ENCODE measurements at regions not wholly inside any gene's neighbourhood (a gene's known extent, or its start where the extent isn't known, plus 50 kb on each side); places are given as distances from the start of the nearest gene placed in this dataset.

DNA sequence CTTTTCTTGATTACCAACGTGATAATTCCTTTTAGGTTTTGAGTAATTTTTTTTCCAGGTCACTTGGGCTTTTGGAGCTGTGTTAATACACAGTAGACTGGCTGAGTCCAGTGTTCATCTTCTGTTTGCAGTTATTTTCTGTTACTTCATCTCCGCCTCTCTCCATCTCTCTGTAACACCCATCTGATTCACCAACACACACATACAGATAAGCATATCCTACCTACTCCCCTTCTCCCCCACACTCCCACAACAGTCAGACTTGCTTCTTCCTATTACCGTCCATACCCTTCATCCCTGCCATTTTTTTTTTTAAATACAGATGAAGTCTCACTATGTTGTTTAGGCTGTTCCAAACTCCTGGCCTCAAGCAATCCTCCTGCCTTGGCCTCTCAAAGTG is 72.7 kb upstream of the MANSC4 start:
- no peak overlapping the region for H3K9ac ChIP-seq (ENCODE audit: insufficient read depth, low read depth, low read length)
- ChIA-PET POLR2A (no interaction called here), CTCF (ENCODE audit: low intra/inter-chr PET ratio, low total read pairs) (no interaction called here)
- no peaks in the 10 kb centered on the region; a peak in 1 of 5 replicates for H3K27me3 ChIP-seq (ENCODE audit: control insufficient read depth in 1 of 2, insufficient read depth in 2 of 2, low read length in 2 of 2)
- H3K79me2 ChIP-seq (ENCODE audit: insufficient read depth, low read length): no peaks in the 10 kb centered on the region
- no peak overlapping the region for H3K4me3 ChIP-seq (replicated peaks in 1 of 3; ENCODE audit: insufficient read depth in 1 of 3, low read depth in 2 of 3, low read length in 3 of 3)
- H4K20me1 ChIP-seq (ENCODE audit: insufficient read depth, low read length): no peaks in the 10 kb centered on the region
- H3K36me3 ChIP-seq (replicated peaks in 1 of 2; ENCODE audit: control insufficient read depth in 1 of 2, insufficient read depth in 2 of 2, low read length in 2 of 2): no peaks in the 10 kb centered on the region
- no peak overlapping the region for H3K27ac ChIP-seq (ENCODE audit: extremely low read length, insufficient read depth, low read length)
- WGBS (ENCODE audit: low lambda C conversion rate): 25% methylated on average over 3 of the region's 3 CpGs
- FAIRE-seq: no peak
- H2AFZ ChIP-seq (ENCODE audit: low read length): no peak overlapping the region
- H3K9me3 ChIP-seq (ENCODE audit: low read length): no peaks in the 10 kb centered on the region
- DNase-seq (ENCODE audit: low spot score): no peak
- TF ChIP-seq, protein P1, sequence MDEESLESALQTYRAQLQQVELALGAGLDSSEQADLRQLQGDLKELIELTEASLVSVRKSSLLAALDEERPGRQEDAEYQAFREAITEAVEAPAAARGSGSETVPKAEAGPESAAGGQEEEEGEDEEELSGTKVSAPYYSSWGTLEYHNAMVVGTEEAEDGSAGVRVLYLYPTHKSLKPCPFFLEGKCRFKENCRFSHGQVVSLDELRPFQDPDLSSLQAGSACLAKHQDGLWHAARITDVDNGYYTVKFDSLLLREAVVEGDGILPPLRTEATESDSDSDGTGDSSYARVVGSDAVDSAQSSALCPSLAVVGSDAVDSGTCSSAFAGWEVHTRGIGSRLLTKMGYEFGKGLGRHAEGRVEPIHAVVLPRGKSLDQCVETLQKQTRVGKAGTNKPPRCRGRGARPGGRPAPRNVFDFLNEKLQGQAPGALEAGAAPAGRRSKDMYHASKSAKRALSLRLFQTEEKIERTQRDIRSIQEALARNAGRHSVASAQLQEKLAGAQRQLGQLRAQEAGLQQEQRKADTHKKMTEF (CRISPR knock-in tag; IDR thresholded peaks at IDR 0.05): no peak
- TF ChIP-seq NFRKB (IDR thresholded peaks at IDR 0.05) (no peak), ZNF557 (CRISPR knock-in tag; IDR thresholded peaks at IDR 0.05) (no peak), ERF (CRISPR knock-in tag; IDR thresholded peaks at IDR 0.05) (no peak), ZBTB42 (CRISPR knock-in tag; IDR thresholded peaks at IDR 0.05) (no peak), MIXL1 (CRISPR knock-in tag; IDR thresholded peaks at IDR 0.05) (no peak), RARG (CRISPR knock-in tag; IDR thresholded peaks at IDR 0.05; ENCODE audit: low read depth) (no peak), GPBP1L1 (CRISPR knock-in tag; IDR thresholded peaks at IDR 0.05) (no peak), ZNF530 (CRISPR knock-in tag; IDR thresholded peaks at IDR 0.05; ENCODE audit: low read depth) (no peak), IKZF1 (IDR thresholded peaks at IDR 0.05) (no peak), ZNF44 (CRISPR knock-in tag; IDR thresholded peaks at IDR 0.05) (no peak), ZNF34 (CRISPR knock-in tag; IDR thresholded peaks at IDR 0.05; ENCODE audit: borderline replicate concordance) (no peak), HES4 (CRISPR knock-in tag; IDR thresholded peaks at IDR 0.05; ENCODE audit: borderline replicate concordance) (no peak)
- in situ Hi-C loops (cut with HindIII; ENCODE audit: extremely low pct_ligation_motif_present, low pct_unique_long_range_greater_than_20kb) (no loop called here), intact Hi-C loops (cut with micrococcal nuclease; ENCODE audit: unreplicated experiment) (no loop called here)
- H3K4me2 ChIP-seq (ENCODE audit: low read depth, low read length): no peak overlapping the region
- BruUV-seq (replicated peaks): no TSS peak
- no peaks in the 10 kb centered on the region for H3K4me1 ChIP-seq (ENCODE audit: insufficient read depth, low read length)
- no peak for ATAC-seq

All from HepG2 (cell line).